Kidney epithelial cell (primary cell): ENCODE measurements at regions not wholly inside any gene's neighbourhood (a gene's known extent, or its start where the extent isn't known, plus 50 kb on each side); places are given as distances from the start of the nearest gene placed in this dataset.

Source experiments
- DNase-seq: peaks from one replicate; pipeline ENCODE4 v3.0.0-alpha.2; 2010; ENCODE audit warnings: low read depth
- H3K27me3 ChIP-seq: 2 replicates; pipeline ENCODE4 v1.6.0; 2011; ENCODE audit warnings: low read length; ENCODE audit not compliant: control insufficient read depth, insufficient read depth
- H3K36me3 ChIP-seq: 2 replicates; pipeline ENCODE4 v1.5.1; 2011; ENCODE audit warnings: low read length; ENCODE audit not compliant: control insufficient read depth, insufficient read depth
- H3K4me3 ChIP-seq: 2 replicates; pipeline ENCODE4 v1.5.1; 2011; ENCODE audit warnings: low read depth, mild to moderate bottlenecking, control low read depth, low read length
- CTCF ChIP-seq: IDR thresholded peaks from 2 replicates; pipeline ENCODE4 v1.5.1; 2011; ENCODE audit warnings: mild to moderate bottlenecking, moderate library complexity, low read length, control low read depth, inconsistent platforms; ENCODE audit not compliant: insufficient read depth, poor library complexity, severe bottlenecking

DNA sequence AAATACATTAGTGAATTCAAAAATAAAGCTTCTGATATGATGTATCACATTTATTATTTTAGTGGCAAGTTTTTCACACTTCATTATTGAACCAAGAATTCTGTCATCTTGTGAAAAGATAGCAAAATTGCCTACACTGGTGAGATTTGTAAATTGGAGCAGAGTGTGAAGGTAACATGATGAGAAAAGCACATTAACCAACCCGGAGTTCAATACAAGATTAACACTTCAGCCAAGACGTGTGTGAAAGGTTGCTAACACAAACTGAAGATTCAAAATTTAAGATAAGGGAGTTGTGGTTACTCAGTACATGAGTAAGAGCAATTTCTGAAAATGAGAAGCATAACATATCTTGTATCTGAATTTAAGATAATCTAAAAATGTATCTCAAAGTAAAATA is 346.7 kb downstream of the PDHA2 start:
- H3K4me3 ChIP-seq: no peak overlapping the region
- no peak for TF ChIP-seq CTCF
- no peaks in the 10 kb centered on the region for H3K36me3 ChIP-seq
- H3K27me3 ChIP-seq: no peaks in the 10 kb centered on the region
- no peak for DNase-seq

DNA sequence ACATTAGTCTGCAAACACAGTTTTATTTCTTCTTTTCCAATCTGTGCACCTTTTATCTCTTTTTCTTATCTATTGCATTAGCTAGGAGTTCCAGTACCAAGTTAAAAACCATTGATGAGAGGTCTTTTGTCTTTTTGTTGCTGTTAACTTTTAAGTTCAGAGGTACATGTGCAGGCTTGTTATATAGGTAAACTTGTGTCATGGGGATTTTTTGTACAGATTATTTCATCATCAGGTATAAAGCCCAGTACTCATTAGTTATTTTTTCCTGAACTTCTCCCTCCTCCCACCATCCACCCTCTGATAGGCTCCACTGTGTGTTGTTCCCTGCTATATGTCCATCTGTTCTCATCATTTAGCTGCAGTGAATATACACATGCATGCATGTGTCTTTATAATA is 349.9 kb downstream of the PDHA2 start:
- Histone ChIP-seq H3K36me3 (no peaks in the 10 kb centered on the region), H3K4me3 (no peak overlapping the region), H3K27me3 (no peaks in the 10 kb centered on the region)
- no peak for TF ChIP-seq CTCF
- DNase-seq: no peak

GRCh38 chr4:96193061-96193460 is 353.2 kb downstream of the PDHA2 start:
- TF ChIP-seq CTCF: no peak
- peak; percentile 23 for DNase-seq
- H3K27me3 ChIP-seq: no peaks in the 10 kb centered on the region
- H3K36me3 ChIP-seq: no peaks in the 10 kb centered on the region
- no peak overlapping the region for H3K4me3 ChIP-seq

GRCh38 chr4:96194993-96195392 is 355.1 kb downstream of the PDHA2 start:
- DNase-seq: no peak
- Histone ChIP-seq H3K36me3 (no peaks in the 10 kb centered on the region), H3K27me3 (no peaks in the 10 kb centered on the region), H3K4me3 (no peak overlapping the region)
- no peak for TF ChIP-seq CTCF

DNA sequence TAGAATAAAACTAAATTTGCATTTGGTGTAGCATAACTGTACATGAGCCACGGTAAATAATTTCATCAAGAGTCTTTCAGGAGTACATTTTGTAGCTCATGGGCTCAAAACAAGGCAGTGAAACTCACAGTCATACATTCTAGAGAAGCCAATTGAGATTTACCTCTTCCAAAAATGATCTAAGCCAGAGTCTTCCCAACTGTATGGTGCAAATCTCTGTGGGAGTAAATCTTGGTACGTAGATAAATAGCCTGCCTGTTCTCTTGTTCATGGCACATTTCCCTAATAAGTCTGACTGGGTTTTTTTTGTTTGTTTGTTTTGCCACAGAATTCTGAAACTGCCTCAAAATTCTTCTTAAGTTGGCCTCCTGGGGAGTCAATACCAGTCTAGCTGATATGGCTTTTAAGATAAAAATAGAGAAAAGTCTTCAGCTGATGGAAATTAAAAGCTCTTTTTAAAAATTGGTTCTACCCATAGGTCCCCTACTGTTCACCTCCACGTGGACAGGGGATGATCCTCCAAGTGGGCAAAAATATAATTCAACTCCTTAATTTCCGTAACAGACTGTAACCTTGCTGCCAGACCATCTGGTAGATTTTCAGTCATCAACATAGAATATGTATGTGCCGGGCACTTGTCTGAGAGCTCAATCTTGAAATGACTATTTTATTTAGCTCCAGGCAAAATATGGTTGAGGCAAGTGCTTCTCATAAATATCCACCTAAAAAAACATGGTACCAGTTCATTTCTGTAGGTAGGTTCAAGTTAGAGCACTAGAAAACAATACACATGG is 365.4 kb downstream of the PDHA2 start:
- no peaks in the 10 kb centered on the region for H3K36me3 ChIP-seq
- H3K27me3 ChIP-seq: no peaks in the 10 kb centered on the region
- DNase-seq: no peak
- no peak overlapping the region for H3K4me3 ChIP-seq
- no peak for TF ChIP-seq CTCF

DNA sequence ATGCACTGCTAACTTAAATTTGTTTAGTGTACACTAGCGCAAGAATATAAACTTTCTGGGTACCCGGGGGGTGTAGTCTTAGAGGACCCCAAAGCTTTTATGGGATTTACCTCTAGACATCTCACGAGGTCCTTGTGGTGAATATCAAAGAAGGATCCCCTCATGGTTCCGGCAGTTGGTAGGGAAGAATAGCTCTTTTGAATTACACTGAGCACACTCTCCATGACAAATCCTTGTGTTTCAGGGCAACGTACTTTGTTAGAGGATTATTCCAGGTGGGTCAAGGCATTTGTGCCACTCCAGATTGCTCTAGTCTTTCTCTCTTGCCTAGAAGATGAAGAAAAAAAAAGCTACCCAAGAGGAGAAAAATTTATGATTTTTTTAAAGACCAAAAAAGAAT is 387.6 kb downstream of the PDHA2 start:
- no peaks in the 10 kb centered on the region for H3K36me3 ChIP-seq
- no peak for DNase-seq
- no peaks in the 10 kb centered on the region for H3K27me3 ChIP-seq
- TF ChIP-seq CTCF: no peak
- H3K4me3 ChIP-seq: no peak overlapping the region
